WI38 (cell line): ENCODE measurements at regions not wholly inside any gene's neighbourhood (a gene's known extent, or its start where the extent isn't known, plus 50 kb on each side); places are given as distances from the start of the nearest gene placed in this dataset.
"Not testable (repeated sequence)": the region's sequence is repeated elsewhere in the genome, so short reads cannot be mapped to it uniquely, and the experiment has no call there.

ENCODE experiments used
- H3K4me3 ChIP-seq: 2 replicates; pipeline ENCODE4 v1.5.1; 2011; ENCODE audit warnings: low read depth, mild to moderate bottlenecking, control low read depth, low read length
- CTCF ChIP-seq: IDR thresholded peaks from 2 replicates; pipeline ENCODE4 v1.5.1; 2012; ENCODE audit warnings: low read depth, mild to moderate bottlenecking, control low read depth, low read length

- TF ChIP-seq CTCF, result no peak
- H3K4me3 ChIP-seq, result no peak overlapping the region
These were observed 120.4 kb upstream of the RAB4A start for GRCh38 chr1:229150518-229150917.

- H3K4me3 ChIP-seq, result not testable (repeated sequence)
These were observed 119.5 kb upstream of the RAB4A start for GRCh38 chr1:229151412-229151811.

- no peak for TF ChIP-seq CTCF
- no peak overlapping the region for H3K4me3 ChIP-seq
These were observed 118.6 kb upstream of the RAB4A start for GRCh38 chr1:229152311-229152710.

- no peak overlapping the region for H3K4me3 ChIP-seq
- no peak for TF ChIP-seq CTCF
These were observed 116.9 kb upstream of the RAB4A start for GRCh38 chr1:229153955-229154548.

GRCh38 chr1:229154811-229155210 is 116.1 kb upstream of the RAB4A start:
- TF ChIP-seq CTCF, result no peak

GRCh38 chr1:229155472-229155871 is 115.4 kb upstream of the RAB4A start:
- TF ChIP-seq CTCF, result no peak
- H3K4me3 ChIP-seq, result no peak overlapping the region

More at GRCh38 chr1:229154811-229155210, 116.1 kb upstream of the RAB4A start:
- H3K4me3 ChIP-seq, result no peak overlapping the region

- H3K4me3 ChIP-seq, result no peak overlapping the region
- TF ChIP-seq CTCF, result no peak
These were observed 114.0 kb upstream of the RAB4A start for GRCh38 chr1:229156872-229157271.

- H3K4me3 ChIP-seq, result no peak overlapping the region
- TF ChIP-seq CTCF, result no peak
These were observed 113.4 kb upstream of the RAB4A start for GRCh38 chr1:229157480-229157879.
